ENCODE measurements at regions not wholly inside any gene's neighbourhood (a gene's known extent, or its start where the extent isn't known, plus 50 kb on each side); places are given as distances from the start of the nearest gene placed in this dataset.

- no peak for TF ChIP-seq EZH2phosphoT487 (IDR thresholded peaks at IDR 0.05; ENCODE audit: unreplicated experiment)
- TF ChIP-seq POLR2AphosphoS5 (IDR thresholded peaks at IDR 0.05; ENCODE audit: low read depth): no peak
- TF ChIP-seq EZH2 (IDR thresholded peaks at IDR 0.05; ENCODE audit: low read depth, unreplicated experiment): no peak
- no peak for TF ChIP-seq STAT1 (IDR thresholded peaks at IDR 0.05; ENCODE audit: unreplicated experiment)
Observed at GRCh38 chr1:233478611-233479010, 135.3 kb upstream of the KCNK1 start (continued).

GRCh38 chr1:233479110-233479890 is 134.6 kb upstream of the KCNK1 start:
- Histone ChIP-seq H3K27ac (ENCODE audit: low read depth) (no peak overlapping the region), H2AFZ (no peak overlapping the region), H4K20me1 (replicated peaks; ENCODE audit: insufficient read depth) (no peaks in the 10 kb centered on the region), H3K4me1 (ENCODE audit: insufficient read depth) (peaks cover 12% of the 10 kb centered on the region), H3K4me3 (no peak overlapping the region), H3K9me2 (ENCODE audit: insufficient read depth) (peaks cover 12% of the 10 kb centered on the region; the same call in 1 of the 2 replicates), H3K27me3 (ENCODE audit: insufficient read depth) (no peaks in the 10 kb centered on the region), H3F3A (replicated peaks; ENCODE audit: low read depth) (no peaks in the 10 kb centered on the region), H3K4me2 (no peak overlapping the region), H3K36me3 (ENCODE audit: insufficient read depth) (no peaks in the 10 kb centered on the region), H3K79me2 (replicated peaks; ENCODE audit: insufficient read depth) (no peaks in the 10 kb centered on the region)
- no peak for DNase-seq (ENCODE audit: low spot score)
- H3K27me3 Mint-ChIP-seq (ENCODE audit: insufficient read depth, low read depth, poor library complexity): no peaks in the 10 kb centered on the region
- peaks cover 5% of the 10 kb centered on the region; the same call in 1 of the 3 replicates for H3K9me3 Mint-ChIP-seq
- ATAC-seq: no peak
- 0 out of 4 replicates have a peak, but pooled peaks of 1 of the 2 experiments have one; percentile 18 for TF ChIP-seq CTCF (conservative IDR thresholded peaks at IDR 0.05; ENCODE audit: low read depth in 2 of 2)
- no peak for TF ChIP-seq REST (IDR thresholded peaks at IDR 0.05; ENCODE audit: unreplicated experiment)
- peaks cover 7% of the 10 kb centered on the region; the same call in 2 of the 3 replicates for H3K36me3 Mint-ChIP-seq (ENCODE audit: low read depth)
- no peak overlapping the region for H3K27ac Mint-ChIP-seq
- no peak overlapping the region for H3K4me3 Mint-ChIP-seq
- H3K4me1 Mint-ChIP-seq: peaks cover 17% of the 10 kb centered on the region

- DNase-seq (ENCODE audit: low spot score) (no peak), ATAC-seq (no peak)
- Histone ChIP-seq H4K20me1 (replicated peaks; ENCODE audit: insufficient read depth) (no peaks in the 10 kb centered on the region), H3K4me2 (no peak overlapping the region), H3K79me2 (replicated peaks; ENCODE audit: insufficient read depth) (no peaks in the 10 kb centered on the region), H3K4me3 (no peak overlapping the region), H3K9me2 (ENCODE audit: insufficient read depth) (peaks cover 12% of the 10 kb centered on the region; the same call in 1 of the 2 replicates), H3K27me3 (ENCODE audit: insufficient read depth) (no peaks in the 10 kb centered on the region), H2AFZ (peak overlapping the region; percentile 64), H3K27ac (ENCODE audit: low read depth) (no peak overlapping the region), H3K36me3 (ENCODE audit: insufficient read depth) (no peaks in the 10 kb centered on the region), H3F3A (replicated peaks; ENCODE audit: low read depth) (no peaks in the 10 kb centered on the region), H3K4me1 (ENCODE audit: insufficient read depth) (peaks cover 4% of the 10 kb centered on the region; the same call in 1 of the 2 replicates)
- peaks cover 6% of the 10 kb centered on the region; the same call in 2 of the 3 replicates for H3K36me3 Mint-ChIP-seq (ENCODE audit: low read depth)
- no peak overlapping the region for H3K27ac Mint-ChIP-seq
- H3K9me3 Mint-ChIP-seq: peaks cover 5% of the 10 kb centered on the region; the same call in 1 of the 3 replicates
- H3K4me1 Mint-ChIP-seq: peaks cover 9% of the 10 kb centered on the region
- peaks cover 2% of the 10 kb centered on the region for H3K27me3 Mint-ChIP-seq (ENCODE audit: insufficient read depth, low read depth, poor library complexity)
- H3K4me3 Mint-ChIP-seq: no peak overlapping the region
- no peak for TF ChIP-seq REST (IDR thresholded peaks at IDR 0.05; ENCODE audit: unreplicated experiment)
- TF ChIP-seq POLR2AphosphoS5 (IDR thresholded peaks at IDR 0.05; ENCODE audit: low read depth): no peak
- no peak for TF ChIP-seq EZH2 (IDR thresholded peaks at IDR 0.05; ENCODE audit: low read depth, unreplicated experiment)
- TF ChIP-seq STAT1 (IDR thresholded peaks at IDR 0.05; ENCODE audit: unreplicated experiment): no peak
- TF ChIP-seq JUNB (IDR thresholded peaks at IDR 0.05; ENCODE audit: unreplicated experiment): no peak
Observed at GRCh38 chr1:233480198-233480597, 133.7 kb upstream of the KCNK1 start.

Measured in GM23338 (cell line).